ENCODE measurements at regions not wholly inside any gene's neighbourhood (a gene's known extent, or its start where the extent isn't known, plus 50 kb on each side); places are given as distances from the start of the nearest gene placed in this dataset.

DNA sequence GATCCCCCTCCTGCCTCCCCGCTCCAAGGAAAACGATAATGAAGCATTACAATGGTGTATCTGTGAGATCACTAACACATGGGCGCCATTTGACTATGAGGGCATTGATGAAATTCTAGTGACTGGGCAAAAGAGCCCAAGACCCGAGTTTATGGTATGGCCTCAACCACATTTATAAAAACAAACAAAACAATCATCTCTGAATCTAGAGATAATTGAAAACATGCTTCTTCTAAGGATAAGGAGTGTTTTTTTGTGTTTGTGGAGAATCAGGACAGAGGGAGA lies 100.9 kb upstream of the SEMA6A start:
- TF ChIP-seq, protein P1, sequence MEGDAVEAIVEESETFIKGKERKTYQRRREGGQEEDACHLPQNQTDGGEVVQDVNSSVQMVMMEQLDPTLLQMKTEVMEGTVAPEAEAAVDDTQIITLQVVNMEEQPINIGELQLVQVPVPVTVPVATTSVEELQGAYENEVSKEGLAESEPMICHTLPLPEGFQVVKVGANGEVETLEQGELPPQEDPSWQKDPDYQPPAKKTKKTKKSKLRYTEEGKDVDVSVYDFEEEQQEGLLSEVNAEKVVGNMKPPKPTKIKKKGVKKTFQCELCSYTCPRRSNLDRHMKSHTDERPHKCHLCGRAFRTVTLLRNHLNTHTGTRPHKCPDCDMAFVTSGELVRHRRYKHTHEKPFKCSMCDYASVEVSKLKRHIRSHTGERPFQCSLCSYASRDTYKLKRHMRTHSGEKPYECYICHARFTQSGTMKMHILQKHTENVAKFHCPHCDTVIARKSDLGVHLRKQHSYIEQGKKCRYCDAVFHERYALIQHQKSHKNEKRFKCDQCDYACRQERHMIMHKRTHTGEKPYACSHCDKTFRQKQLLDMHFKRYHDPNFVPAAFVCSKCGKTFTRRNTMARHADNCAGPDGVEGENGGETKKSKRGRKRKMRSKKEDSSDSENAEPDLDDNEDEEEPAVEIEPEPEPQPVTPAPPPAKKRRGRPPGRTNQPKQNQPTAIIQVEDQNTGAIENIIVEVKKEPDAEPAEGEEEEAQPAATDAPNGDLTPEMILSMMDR (IDR thresholded peaks at IDR 0.05; ENCODE audit: low read depth, low read length, poor library complexity, severe bottlenecking): no peak
- TF ChIP-seq EZH2phosphoT487 (IDR thresholded peaks at IDR 0.05; ENCODE audit: borderline replicate concordance, low read length): no peak
